AG10803 (cell line): ENCODE measurements at regions not wholly inside any gene's neighbourhood (a gene's known extent, or its start where the extent isn't known, plus 50 kb on each side); places are given as distances from the start of the nearest gene placed in this dataset.

Source experiments
- DNase-seq: peaks from one replicate; pipeline ENCODE4 v3.0.0; 2010; ENCODE audit warnings: low read depth
- H3K4me3 ChIP-seq: 2 replicates; pipeline ENCODE4 v1.5.1; 2011; ENCODE audit warnings: mild to moderate bottlenecking, low read length, control low read depth
- TF ChIP-seq, protein P1 (sequence below): conservative IDR thresholded peaks from 2 replicates; pipeline ENCODE4 v1.5.1; 2011; ENCODE audit warnings: mild to moderate bottlenecking, low read length, control low read depth, inconsistent platforms

DNA sequence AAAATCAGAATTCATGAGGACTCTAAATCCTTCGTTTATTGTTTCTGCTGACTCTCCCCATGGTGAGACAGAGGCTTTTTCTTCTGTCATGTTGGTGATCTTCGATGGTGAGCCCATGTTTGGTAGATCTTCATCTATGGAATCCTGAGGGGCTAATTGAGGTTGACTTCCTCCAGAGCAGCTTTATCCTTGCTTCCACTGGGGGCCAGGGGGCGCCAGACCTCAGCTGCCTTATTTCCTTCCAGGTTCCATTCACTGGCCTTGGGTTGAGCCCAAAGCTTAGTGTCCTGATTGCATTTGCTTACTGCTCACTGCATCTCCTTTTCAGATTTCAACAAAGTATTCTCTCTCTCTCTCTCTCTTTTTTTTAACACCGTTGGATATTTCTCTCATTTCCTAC lies 80.7 kb downstream of the GCC1 start:
- DNase-seq: peak; percentile 16
- TF ChIP-seq, protein P1, sequence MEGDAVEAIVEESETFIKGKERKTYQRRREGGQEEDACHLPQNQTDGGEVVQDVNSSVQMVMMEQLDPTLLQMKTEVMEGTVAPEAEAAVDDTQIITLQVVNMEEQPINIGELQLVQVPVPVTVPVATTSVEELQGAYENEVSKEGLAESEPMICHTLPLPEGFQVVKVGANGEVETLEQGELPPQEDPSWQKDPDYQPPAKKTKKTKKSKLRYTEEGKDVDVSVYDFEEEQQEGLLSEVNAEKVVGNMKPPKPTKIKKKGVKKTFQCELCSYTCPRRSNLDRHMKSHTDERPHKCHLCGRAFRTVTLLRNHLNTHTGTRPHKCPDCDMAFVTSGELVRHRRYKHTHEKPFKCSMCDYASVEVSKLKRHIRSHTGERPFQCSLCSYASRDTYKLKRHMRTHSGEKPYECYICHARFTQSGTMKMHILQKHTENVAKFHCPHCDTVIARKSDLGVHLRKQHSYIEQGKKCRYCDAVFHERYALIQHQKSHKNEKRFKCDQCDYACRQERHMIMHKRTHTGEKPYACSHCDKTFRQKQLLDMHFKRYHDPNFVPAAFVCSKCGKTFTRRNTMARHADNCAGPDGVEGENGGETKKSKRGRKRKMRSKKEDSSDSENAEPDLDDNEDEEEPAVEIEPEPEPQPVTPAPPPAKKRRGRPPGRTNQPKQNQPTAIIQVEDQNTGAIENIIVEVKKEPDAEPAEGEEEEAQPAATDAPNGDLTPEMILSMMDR: peak; percentile 53
- H3K4me3 ChIP-seq: no peak overlapping the region

DNA sequence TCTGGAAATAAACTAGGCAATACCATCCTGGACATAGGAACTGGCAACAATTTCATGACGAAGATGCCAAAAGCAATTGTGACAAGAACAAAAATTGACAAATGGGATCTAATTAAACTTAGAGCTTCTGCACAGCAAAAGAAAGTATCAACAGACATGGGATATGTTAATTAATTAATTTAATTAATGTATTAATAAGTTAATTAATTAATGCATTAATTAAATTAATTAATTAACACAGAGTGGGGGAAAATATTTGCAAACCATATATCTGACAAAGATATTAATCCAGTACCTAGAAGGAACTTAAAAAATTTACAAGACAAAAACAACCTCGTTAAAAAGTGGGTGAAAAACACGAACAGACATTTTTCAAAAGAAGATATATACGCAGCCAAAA lies 83.6 kb downstream of the GCC1 start:
- no peak for DNase-seq
- no peak overlapping the region for H3K4me3 ChIP-seq
- TF ChIP-seq, protein P1: no peak

DNA sequence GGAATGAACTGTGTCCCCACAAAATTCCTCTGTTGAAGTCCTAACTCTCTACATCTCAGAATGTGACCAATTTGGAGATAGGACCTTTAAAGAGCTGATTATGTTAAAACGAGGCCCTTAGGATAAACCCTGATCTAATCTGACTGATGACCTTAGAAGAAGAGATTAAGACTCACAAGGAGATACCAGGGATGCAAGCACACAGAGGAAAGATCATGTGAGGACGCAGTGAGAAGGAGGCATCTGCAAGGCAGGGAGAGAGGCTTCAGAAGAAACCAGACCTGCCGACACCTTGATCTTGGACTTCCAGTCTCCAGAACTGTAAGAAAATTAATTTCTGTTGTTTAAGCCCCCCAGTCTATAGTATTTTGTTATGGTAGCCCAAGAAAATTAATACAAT lies 94.9 kb upstream of the ZNF800 start:
- no peak overlapping the region for H3K4me3 ChIP-seq
- DNase-seq: no peak
- TF ChIP-seq, protein P1: no peak

DNA sequence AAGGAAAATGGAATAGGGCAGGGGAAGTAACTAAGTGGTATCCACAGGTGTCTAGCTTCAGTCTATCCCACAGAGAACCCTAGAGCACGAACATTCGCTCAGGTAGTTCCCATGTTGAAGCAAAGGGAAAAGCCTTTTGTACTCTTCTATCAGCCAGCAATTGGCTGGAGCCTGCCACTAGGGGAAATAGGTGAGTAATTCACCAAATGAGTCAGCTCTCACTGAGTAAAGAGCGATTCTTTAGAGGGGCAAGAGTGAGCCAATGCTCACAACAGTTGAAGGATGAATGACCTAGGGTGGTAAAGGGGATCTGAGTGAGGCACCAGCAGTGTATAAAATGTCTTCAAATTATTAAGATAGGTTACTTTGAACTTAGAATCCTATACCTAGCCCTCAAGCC lies 94.1 kb upstream of the ZNF800 start:
- DNase-seq: no peak
- TF ChIP-seq, protein P1: no peak
- H3K4me3 ChIP-seq: no peak overlapping the region

DNA sequence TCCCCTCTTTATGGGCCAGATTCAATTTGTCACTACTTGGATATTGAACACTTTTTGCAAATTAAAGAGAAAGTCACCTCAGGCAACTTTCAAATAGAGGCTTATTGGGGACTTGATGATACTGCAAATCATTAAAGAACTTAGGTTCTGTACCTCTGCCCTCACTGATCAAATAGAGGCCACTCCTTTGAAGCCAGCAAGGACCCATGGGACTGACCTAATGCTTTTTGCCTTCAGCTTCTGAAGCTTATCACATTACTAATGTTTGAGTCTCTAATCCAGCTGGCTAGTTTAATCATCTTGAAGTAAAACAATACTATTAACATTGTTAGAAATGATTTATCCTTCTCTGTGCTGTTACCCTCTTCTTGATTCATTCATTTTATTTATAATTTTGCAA lies 93.0 kb upstream of the ZNF800 start:
- no peak for DNase-seq
- no peak overlapping the region for H3K4me3 ChIP-seq
- TF ChIP-seq, protein P1: no peak

DNA sequence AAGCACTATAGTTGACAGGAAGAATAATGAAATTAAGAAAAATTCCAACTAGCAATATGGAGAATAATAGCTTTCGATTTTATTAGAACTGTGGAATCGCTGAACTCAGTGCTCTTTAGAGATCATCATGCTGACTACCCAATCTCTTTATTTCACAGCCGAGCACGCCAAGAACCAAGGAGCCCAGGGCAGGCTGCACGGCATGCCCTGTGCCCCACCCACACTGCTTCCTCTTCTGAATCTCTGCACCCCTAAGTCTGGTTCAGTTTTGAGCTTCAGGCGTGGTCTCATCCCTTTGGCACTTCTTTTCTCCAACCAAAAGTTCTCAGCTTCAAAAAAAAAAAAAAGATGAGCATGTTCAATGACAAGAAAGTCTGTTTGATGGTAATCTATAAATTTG lies 92.4 kb upstream of the ZNF800 start:
- no peak for DNase-seq
- TF ChIP-seq, protein P1: no peak
- no peak overlapping the region for H3K4me3 ChIP-seq

DNA sequence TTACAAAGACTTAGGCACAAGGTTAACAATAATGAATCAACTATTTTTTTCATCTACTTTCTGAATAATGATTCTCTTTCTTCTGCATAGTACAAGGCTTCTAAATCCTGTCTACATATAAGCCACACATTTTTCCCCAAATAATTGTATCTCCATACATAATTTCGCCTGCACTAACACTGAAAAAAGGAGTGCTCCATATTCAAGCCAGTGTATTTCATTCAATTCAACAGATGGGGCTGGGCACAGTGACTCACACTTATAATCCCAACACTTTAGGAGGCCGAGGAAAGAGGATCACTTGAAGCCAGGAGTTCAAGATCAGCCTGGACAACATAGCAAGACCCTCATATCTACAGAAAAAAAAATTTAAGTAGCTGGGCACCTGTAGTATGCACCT lies 86.0 kb upstream of the ZNF800 start:
- DNase-seq: no peak
- no peak overlapping the region for H3K4me3 ChIP-seq
- TF ChIP-seq, protein P1: no peak
